WTC11 (cell line): ENCODE measurements at regions not wholly inside any gene's neighbourhood (a gene's known extent, or its start where the extent isn't known, plus 50 kb on each side); places are given as distances from the start of the nearest gene placed in this dataset.

Source experiments
- ATAC-seq: fragments of 200-7000 bp; cut with Tn5 transposase; 2 replicates; pipeline ENCODE4 v1.10.0; 2021; ENCODE audit warnings: mild to moderate bottlenecking, moderate library complexity
- CTCF ChIA-PET: fragments of 300-600 bp; sonication (Branson Sonifier 250); formaldehyde crosslinking; loops from one replicate; lab custom pipeline; 2021; ENCODE audit warnings: antibody characterized with exemption; lab: Charles Lee
- POLR2A ChIA-PET: fragments of 350-600 bp; sonication (Branson Sonifier 250); formaldehyde crosslinking; loops from one replicate; lab custom pipeline; 2021; ENCODE audit warnings: antibody characterized with exemption; lab: Charles Lee
- DNase-seq: peaks from one replicate; pipeline ENCODE4 v3.0.0; 2021; ENCODE audit warnings: low spot score
- H3K27ac Mint-ChIP-seq: 2 replicates; pipeline ENCODE4 v1.8.0; 2021; ENCODE audit warnings: mixed read lengths
- H3K27me3 Mint-ChIP-seq: 2 replicates; pipeline ENCODE4 v1.8.0; 2021; ENCODE audit warnings: low read depth, mild to moderate bottlenecking, moderate library complexity, mixed read lengths
- H3K36me3 Mint-ChIP-seq: 2 replicates; pipeline ENCODE4 v1.8.0; 2021; ENCODE audit warnings: mixed read lengths
- H3K4me1 Mint-ChIP-seq: 2 replicates; pipeline ENCODE4 v1.8.0; 2022; ENCODE audit warnings: mixed read lengths
- H3K4me3 Mint-ChIP-seq: 2 replicates; pipeline ENCODE4 v1.8.0; 2021; ENCODE audit warnings: mild to moderate bottlenecking, moderate library complexity, mixed read lengths
- H3K9me3 Mint-ChIP-seq: 2 replicates; pipeline ENCODE4 v1.8.0; 2021; ENCODE audit warnings: mixed read lengths
- AFF4 ChIP-seq: sonication (generic); formaldehyde crosslinking; IDR thresholded peaks from 2 replicates; pipeline ENCODE4 v1.8.1; 2023; ENCODE audit warnings: mild to moderate bottlenecking, missing genetic modification reagents, borderline replicate concordance
- CDX4 ChIP-seq: fragments of 250-450 bp; sonication (Bioruptor Pico); IDR thresholded peaks from 2 replicates; pipeline ENCODE4 v1.9.0; 2021; ENCODE audit warnings: moderate library complexity, mild to moderate bottlenecking, inconsistent platforms, borderline replicate concordance
- E2F4 ChIP-seq: sonication (generic); formaldehyde crosslinking; IDR thresholded peaks from 2 replicates; pipeline ENCODE4 v1.8.1; 2022; ENCODE audit warnings: low read depth, mild to moderate bottlenecking, moderate library complexity, missing genetic modification reagents, borderline replicate concordance
- HMGA2 ChIP-seq: fragments of 250-450 bp; sonication (Bioruptor Pico); IDR thresholded peaks from 2 replicates; pipeline ENCODE4 v1.4.0; 2021; ENCODE audit warnings: mild to moderate bottlenecking, moderate library complexity
- HMGXB4 ChIP-seq: sonication (generic); formaldehyde crosslinking; IDR thresholded peaks from 2 replicates; pipeline ENCODE4 v1.8.1; 2023; ENCODE audit warnings: mild to moderate bottlenecking, moderate library complexity, missing genetic modification reagents
- KAT7 ChIP-seq: sonication (generic); formaldehyde crosslinking; IDR thresholded peaks from 2 replicates; pipeline ENCODE4 v1.8.1; 2023; ENCODE audit warnings: missing genetic modification reagents, mild to moderate bottlenecking, borderline replicate concordance
- NFATC4 ChIP-seq: fragments of 250-450 bp; sonication (Bioruptor Pico); IDR thresholded peaks from 2 replicates; pipeline ENCODE4 v1.9.0; 2021; ENCODE audit warnings: mild to moderate bottlenecking
- NFYB ChIP-seq: sonication (generic); formaldehyde crosslinking; conservative IDR thresholded peaks from 2 replicates; pipeline ENCODE4 v1.8.0; 2022; ENCODE audit warnings: low read depth, missing genetic modification reagents
- OVOL2 ChIP-seq: fragments of 250-450 bp; sonication (Bioruptor Pico); IDR thresholded peaks from 2 replicates; pipeline ENCODE4 v1.9.0; 2021; ENCODE audit warnings: mild to moderate bottlenecking, borderline replicate concordance
- SMAD3 ChIP-seq: sonication (generic); formaldehyde crosslinking; IDR thresholded peaks from 2 replicates; pipeline ENCODE4 v1.8.0; 2022; ENCODE audit warnings: missing genetic modification reagents, mild to moderate bottlenecking, borderline replicate concordance
- TEAD1 ChIP-seq: sonication (generic); formaldehyde crosslinking; IDR thresholded peaks from 2 replicates; pipeline ENCODE4 v1.8.0; 2022; ENCODE audit warnings: mild to moderate bottlenecking, missing genetic modification reagents
- TEAD4 ChIP-seq: sonication (generic); formaldehyde crosslinking; IDR thresholded peaks from 2 replicates; pipeline ENCODE4 v1.8.0; 2022; ENCODE audit warnings: mild to moderate bottlenecking, missing genetic modification reagents
- ZNF219 ChIP-seq: sonication (generic); formaldehyde crosslinking; IDR thresholded peaks from 2 replicates; pipeline ENCODE4 v1.8.0; 2023; ENCODE audit warnings: missing genetic modification reagents, mild to moderate bottlenecking, borderline replicate concordance
- ZNF263 ChIP-seq: sonication (generic); formaldehyde crosslinking; IDR thresholded peaks from 2 replicates; pipeline ENCODE4 v1.8.1; 2022; ENCODE audit warnings: low read depth, mild to moderate bottlenecking, moderate library complexity, missing genetic modification reagents
- ZNF423 ChIP-seq: fragments of 250-450 bp; sonication (Bioruptor Pico); IDR thresholded peaks from 2 replicates; pipeline ENCODE4 v2.1.2; 2022; ENCODE audit warnings: mild to moderate bottlenecking, moderate library complexity
- ZNF671 ChIP-seq: fragments of 250-450 bp; sonication (Bioruptor Pico); IDR thresholded peaks from 2 replicates; pipeline ENCODE4 v1.8.0; 2021; ENCODE audit warnings: mild to moderate bottlenecking
- TF ChIP-seq, protein P1 (sequence below): fragments of 200-600 bp; IDR thresholded peaks from 2 replicates; pipeline ENCODE4 v1.8.0; 2022; ENCODE audit warnings: antibody characterized with exemption
- TF ChIP-seq, protein P2 (sequence below): fragments of 250-450 bp; sonication (Bioruptor Pico); IDR thresholded peaks from 2 replicates; pipeline ENCODE4 v2.1.2; 2022; ENCODE audit warnings: mild to moderate bottlenecking, moderate library complexity
- TF ChIP-seq, protein P3 (sequence below): sonication (generic); formaldehyde crosslinking; IDR thresholded peaks from 2 replicates; pipeline ENCODE4 v1.8.1; 2022; ENCODE audit warnings: mild to moderate bottlenecking, moderate library complexity, missing genetic modification reagents
- TF ChIP-seq, protein P4 (sequence below): sonication (generic); formaldehyde crosslinking; conservative IDR thresholded peaks from 2 replicates; pipeline ENCODE4 v1.8.1; 2023; ENCODE audit warnings: mild to moderate bottlenecking, low read depth, missing genetic modification reagents, moderate library complexity

GRCh38 chr10:61828034-61828433 lies 73.5 kb upstream of the ARID5B start:
- H3K9me3 Mint-ChIP-seq = no peaks in the 10 kb centered on the region
- no peak for ATAC-seq
- TF ChIP-seq, protein P1, sequence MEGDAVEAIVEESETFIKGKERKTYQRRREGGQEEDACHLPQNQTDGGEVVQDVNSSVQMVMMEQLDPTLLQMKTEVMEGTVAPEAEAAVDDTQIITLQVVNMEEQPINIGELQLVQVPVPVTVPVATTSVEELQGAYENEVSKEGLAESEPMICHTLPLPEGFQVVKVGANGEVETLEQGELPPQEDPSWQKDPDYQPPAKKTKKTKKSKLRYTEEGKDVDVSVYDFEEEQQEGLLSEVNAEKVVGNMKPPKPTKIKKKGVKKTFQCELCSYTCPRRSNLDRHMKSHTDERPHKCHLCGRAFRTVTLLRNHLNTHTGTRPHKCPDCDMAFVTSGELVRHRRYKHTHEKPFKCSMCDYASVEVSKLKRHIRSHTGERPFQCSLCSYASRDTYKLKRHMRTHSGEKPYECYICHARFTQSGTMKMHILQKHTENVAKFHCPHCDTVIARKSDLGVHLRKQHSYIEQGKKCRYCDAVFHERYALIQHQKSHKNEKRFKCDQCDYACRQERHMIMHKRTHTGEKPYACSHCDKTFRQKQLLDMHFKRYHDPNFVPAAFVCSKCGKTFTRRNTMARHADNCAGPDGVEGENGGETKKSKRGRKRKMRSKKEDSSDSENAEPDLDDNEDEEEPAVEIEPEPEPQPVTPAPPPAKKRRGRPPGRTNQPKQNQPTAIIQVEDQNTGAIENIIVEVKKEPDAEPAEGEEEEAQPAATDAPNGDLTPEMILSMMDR = no peak
- TF ChIP-seq AFF4 (CRISPR knock-in tag) = no peak
- TF ChIP-seq ZNF219 (CRISPR knock-in tag) = no peak
- no peak for TF ChIP-seq NFATC4 (CRISPR knock-in tag)
- TF ChIP-seq, protein P2, sequence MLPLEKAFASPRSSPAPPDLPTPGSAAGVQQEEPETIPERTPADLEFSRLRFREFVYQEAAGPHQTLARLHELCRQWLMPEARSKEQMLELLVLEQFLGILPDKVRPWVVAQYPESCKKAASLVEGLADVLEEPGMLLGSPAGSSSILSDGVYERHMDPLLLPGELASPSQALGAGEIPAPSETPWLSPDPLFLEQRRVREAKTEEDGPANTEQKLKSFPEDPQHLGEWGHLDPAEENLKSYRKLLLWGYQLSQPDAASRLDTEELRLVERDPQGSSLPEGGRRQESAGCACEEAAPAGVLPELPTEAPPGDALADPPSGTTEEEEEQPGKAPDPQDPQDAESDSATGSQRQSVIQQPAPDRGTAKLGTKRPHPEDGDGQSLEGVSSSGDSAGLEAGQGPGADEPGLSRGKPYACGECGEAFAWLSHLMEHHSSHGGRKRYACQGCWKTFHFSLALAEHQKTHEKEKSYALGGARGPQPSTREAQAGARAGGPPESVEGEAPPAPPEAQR = no peak
- TF ChIP-seq ZNF263 = no peak
- no peak for TF ChIP-seq NFYB (CRISPR knock-in tag)
- no peak for TF ChIP-seq HMGXB4 (CRISPR knock-in tag)
- no peak for TF ChIP-seq TEAD1 (CRISPR knock-in tag)
- TF ChIP-seq, protein P3, sequence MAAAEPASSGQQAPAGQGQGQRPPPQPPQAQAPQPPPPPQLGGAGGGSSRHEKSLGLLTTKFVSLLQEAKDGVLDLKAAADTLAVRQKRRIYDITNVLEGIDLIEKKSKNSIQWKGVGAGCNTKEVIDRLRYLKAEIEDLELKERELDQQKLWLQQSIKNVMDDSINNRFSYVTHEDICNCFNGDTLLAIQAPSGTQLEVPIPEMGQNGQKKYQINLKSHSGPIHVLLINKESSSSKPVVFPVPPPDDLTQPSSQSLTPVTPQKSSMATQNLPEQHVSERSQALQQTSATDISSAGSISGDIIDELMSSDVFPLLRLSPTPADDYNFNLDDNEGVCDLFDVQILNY (CRISPR knock-in tag) = no peak
- no peak for TF ChIP-seq OVOL2 (CRISPR knock-in tag)
- TF ChIP-seq CDX4 = no peak
- no peaks in the 10 kb centered on the region for H3K36me3 Mint-ChIP-seq
- ChIA-PET CTCF (interaction anchor here (0.6 to 1.9 kb wide), 5 partner anchors 8 to 1383 kb away, joined by 3 to 5 read pairs (median 3); no protein-coding TSS in a partner anchor), POLR2A (no interaction called here)
- H3K27me3 Mint-ChIP-seq = peaks cover 43% of the 10 kb centered on the region
- no peak for DNase-seq
- no peak overlapping the region for H3K4me3 Mint-ChIP-seq
- H3K4me1 Mint-ChIP-seq = no peaks in the 10 kb centered on the region
- no peak overlapping the region for H3K27ac Mint-ChIP-seq

GRCh38 chr10:61828788-61829187 lies 72.7 kb upstream of the ARID5B start:
- ChIA-PET CTCF (no interaction called here), POLR2A (no interaction called here)
- ATAC-seq = no peak
- no peaks in the 10 kb centered on the region for H3K9me3 Mint-ChIP-seq
- no peak overlapping the region for H3K27ac Mint-ChIP-seq
- no peaks in the 10 kb centered on the region for H3K4me1 Mint-ChIP-seq
- no peak overlapping the region for H3K4me3 Mint-ChIP-seq
- no peak for DNase-seq
- peaks cover 35% of the 10 kb centered on the region for H3K27me3 Mint-ChIP-seq
- H3K36me3 Mint-ChIP-seq = no peaks in the 10 kb centered on the region
- TF ChIP-seq KAT7 (no peak), SMAD3 (no peak), HMGA2 (CRISPR knock-in tag) (no peak), ZNF671 (no peak), TEAD4 (CRISPR knock-in tag) (no peak), E2F4 (CRISPR knock-in tag) (no peak), ZNF423 (no peak)
- TF ChIP-seq, protein P4, sequence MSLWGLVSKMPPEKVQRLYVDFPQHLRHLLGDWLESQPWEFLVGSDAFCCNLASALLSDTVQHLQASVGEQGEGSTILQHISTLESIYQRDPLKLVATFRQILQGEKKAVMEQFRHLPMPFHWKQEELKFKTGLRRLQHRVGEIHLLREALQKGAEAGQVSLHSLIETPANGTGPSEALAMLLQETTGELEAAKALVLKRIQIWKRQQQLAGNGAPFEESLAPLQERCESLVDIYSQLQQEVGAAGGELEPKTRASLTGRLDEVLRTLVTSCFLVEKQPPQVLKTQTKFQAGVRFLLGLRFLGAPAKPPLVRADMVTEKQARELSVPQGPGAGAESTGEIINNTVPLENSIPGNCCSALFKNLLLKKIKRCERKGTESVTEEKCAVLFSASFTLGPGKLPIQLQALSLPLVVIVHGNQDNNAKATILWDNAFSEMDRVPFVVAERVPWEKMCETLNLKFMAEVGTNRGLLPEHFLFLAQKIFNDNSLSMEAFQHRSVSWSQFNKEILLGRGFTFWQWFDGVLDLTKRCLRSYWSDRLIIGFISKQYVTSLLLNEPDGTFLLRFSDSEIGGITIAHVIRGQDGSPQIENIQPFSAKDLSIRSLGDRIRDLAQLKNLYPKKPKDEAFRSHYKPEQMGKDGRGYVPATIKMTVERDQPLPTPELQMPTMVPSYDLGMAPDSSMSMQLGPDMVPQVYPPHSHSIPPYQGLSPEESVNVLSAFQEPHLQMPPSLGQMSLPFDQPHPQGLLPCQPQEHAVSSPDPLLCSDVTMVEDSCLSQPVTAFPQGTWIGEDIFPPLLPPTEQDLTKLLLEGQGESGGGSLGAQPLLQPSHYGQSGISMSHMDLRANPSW (CRISPR knock-in tag) = no peak
- TF ChIP-seq, protein P3 (CRISPR knock-in tag) = no peak
